ENCODE measurements at regions not wholly inside any gene's neighbourhood (a gene's known extent, or its start where the extent isn't known, plus 50 kb on each side); places are given as distances from the start of the nearest gene placed in this dataset.

DNA sequence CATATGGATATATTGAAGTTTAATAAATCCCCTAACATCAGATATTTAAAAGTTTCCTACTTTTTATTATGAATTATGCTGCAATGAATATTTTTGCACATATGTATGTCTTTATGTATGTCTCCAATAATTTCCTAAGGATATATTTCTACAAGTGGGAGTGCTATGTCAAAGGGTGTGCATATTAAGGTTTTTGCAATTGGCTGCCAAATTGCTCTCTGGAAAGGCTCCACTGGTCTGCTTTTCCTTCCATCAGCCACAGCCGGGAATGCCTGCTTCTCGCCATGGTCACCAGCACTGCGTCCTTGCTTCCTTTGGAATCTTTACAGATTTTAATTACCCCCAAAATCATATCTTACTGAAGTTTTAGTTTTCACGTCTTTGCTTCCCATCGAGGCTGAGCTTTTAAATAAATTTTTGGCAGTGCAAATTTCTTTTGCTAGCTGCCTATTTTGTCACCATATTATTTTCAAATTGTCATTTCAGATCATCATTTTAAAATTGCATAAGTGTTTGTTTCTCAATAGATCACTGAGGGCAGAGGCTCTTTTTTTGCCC, 221.7 kb downstream of the SNX19 start:
- Histone ChIP-seq H3K27me3 (no peaks in the 10 kb centered on the region), H3K4me1 (no peaks in the 10 kb centered on the region), H3K36me3 (no peaks in the 10 kb centered on the region), H3K4me3 (no peak overlapping the region), H3K27ac (no peak overlapping the region), H3K9me3 (no peaks in the 10 kb centered on the region)
- no peak for TF ChIP-seq POLR2A (IDR thresholded peaks at IDR 0.05)
- no peak for TF ChIP-seq CTCF (IDR thresholded peaks at IDR 0.05)
- no peak for DNase-seq
- intact Hi-C loops (cut with DNase I; ENCODE audit: low total_unique reads): no loop called here

DNA sequence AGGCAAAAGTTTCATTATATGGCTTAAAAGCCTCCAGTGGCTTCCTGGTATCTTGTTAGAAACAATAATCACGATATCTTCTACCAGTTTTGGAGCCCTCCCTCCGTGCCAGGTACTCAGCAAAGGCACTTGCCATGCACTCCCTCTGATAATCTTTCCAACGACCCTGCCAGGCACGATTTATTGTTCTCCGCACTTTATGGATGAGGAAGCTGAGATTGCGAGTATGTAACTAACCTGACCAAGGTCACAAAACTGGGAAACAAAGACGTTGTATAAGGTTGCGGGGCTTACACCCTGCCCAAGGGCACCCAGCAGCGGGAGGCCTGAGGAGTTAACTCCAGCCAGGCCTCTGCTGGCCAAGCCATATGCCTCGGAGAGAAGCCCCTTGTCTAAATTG, 218.1 kb downstream of the SNX19 start:
- H3K4me1 ChIP-seq: no peaks in the 10 kb centered on the region
- DNase-seq: no peak
- H3K36me3 ChIP-seq: no peaks in the 10 kb centered on the region
- no peaks in the 10 kb centered on the region for H3K27me3 ChIP-seq
- no peak for TF ChIP-seq CTCF (IDR thresholded peaks at IDR 0.05)
- TF ChIP-seq POLR2A (IDR thresholded peaks at IDR 0.05): no peak
- H3K4me3 ChIP-seq: no peak overlapping the region
- no peaks in the 10 kb centered on the region for H3K9me3 ChIP-seq
- intact Hi-C loops (cut with DNase I; ENCODE audit: low total_unique reads): no loop called here
- H3K27ac ChIP-seq: no peak overlapping the region

GRCh38 chr11:130699561-130699960, 216.7 kb downstream of the SNX19 start:
- Histone ChIP-seq H3K36me3 (no peaks in the 10 kb centered on the region), H3K9me3 (no peaks in the 10 kb centered on the region), H3K4me1 (no peaks in the 10 kb centered on the region), H3K27ac (no peak overlapping the region), H3K4me3 (no peak overlapping the region), H3K27me3 (no peaks in the 10 kb centered on the region)
- TF ChIP-seq CTCF (IDR thresholded peaks at IDR 0.05) (no peak), POLR2A (IDR thresholded peaks at IDR 0.05) (no peak)
- intact Hi-C loops (cut with DNase I; ENCODE audit: low total_unique reads): no loop called here
- DNase-seq: no peak

GRCh38 chr11:130700092-130700491, 216.2 kb downstream of the SNX19 start:
- Histone ChIP-seq H3K4me1 (no peaks in the 10 kb centered on the region), H3K4me3 (no peak overlapping the region), H3K9me3 (no peaks in the 10 kb centered on the region), H3K36me3 (no peaks in the 10 kb centered on the region), H3K27ac (no peak overlapping the region), H3K27me3 (no peaks in the 10 kb centered on the region)
- DNase-seq: no peak
- TF ChIP-seq CTCF (IDR thresholded peaks at IDR 0.05) (no peak), POLR2A (IDR thresholded peaks at IDR 0.05) (no peak)
- intact Hi-C loops (cut with DNase I; ENCODE audit: low total_unique reads): no loop called here

DNA sequence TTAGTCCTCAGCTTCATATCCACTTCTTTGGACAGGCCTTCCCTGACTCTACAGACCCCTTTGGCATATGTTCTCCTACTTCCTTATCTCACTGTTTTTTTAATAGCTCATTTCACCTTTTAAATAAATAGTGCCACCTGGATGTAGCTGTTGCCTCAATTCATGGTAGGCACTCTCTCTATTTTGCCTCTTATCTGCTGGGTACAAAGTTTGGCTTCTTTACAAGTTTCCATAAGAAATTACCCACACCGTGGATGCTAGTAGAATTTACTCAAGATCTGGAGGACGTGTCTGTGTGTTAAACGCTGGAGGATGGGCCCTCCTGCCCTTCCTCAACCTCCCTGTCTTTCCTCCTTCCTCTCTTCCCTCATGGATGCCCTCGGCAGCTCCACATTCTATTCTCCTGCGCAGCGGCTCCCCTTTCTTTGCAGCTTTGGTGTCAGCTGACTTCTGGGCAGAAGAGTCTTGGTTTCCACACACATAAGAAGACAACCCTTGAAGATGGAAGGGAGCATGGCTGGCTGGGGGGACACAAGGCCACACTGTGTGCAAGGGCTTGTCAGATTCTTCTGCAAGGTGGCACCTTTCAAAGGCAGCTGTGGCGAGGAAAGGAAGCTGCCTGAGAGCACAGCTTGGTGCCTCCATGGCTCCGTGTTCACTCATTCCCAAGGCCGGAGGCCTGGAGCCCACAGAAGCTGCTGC, 212.6 kb downstream of the SNX19 start:
- Histone ChIP-seq H3K9me3 (no peaks in the 10 kb centered on the region), H3K4me3 (no peak overlapping the region), H3K4me1 (no peaks in the 10 kb centered on the region), H3K27me3 (no peaks in the 10 kb centered on the region), H3K27ac (no peak overlapping the region), H3K36me3 (no peaks in the 10 kb centered on the region)
- intact Hi-C loops (cut with DNase I; ENCODE audit: low total_unique reads): no loop called here
- no peak for DNase-seq
- TF ChIP-seq CTCF (IDR thresholded peaks at IDR 0.05) (no peak), POLR2A (IDR thresholded peaks at IDR 0.05) (no peak)

All from uterus (tissue), 3 donors.